ENCODE measurements at regions not wholly inside any gene's neighbourhood (a gene's known extent, or its start where the extent isn't known, plus 50 kb on each side); places are given as distances from the start of the nearest gene placed in this dataset.

DNA sequence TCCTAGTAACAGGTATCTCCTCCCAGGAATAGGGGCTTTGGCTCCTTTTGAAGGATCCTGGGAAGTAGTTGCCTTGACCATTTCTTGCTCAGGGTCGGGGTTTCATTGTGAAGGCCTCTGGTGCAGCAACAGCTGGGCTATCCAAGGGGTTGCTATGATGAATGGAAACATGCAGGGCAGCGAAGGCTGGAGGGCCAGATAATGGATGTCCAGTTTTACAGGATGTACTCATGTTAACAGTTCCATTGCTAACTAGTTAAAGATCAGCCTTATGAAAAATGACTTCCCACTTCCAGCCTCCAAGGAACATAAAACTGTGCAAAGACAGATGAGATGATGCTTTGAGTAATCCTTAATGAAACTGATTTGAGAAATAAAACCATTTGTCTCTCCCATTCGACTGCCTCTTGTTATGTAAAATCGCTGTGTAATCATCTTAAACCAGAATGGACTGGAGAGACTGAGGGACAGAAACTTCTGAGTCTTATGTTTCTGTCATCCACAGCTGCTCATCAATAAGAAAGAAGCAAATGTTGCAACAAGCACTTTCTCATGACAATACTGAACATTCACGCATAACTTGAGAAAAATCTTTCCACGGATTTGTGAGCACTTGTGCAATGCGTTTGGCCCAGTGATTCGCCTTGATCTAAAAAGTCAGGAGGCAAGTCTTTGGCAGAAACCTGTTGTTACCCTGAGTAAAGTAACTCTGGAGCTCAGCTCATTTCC is 473.5 kb upstream of the RGMA start:
- DNase-seq (ENCODE audit: low read depth), result no peak

GRCh38 chr15:93557696-93558095 is 468.7 kb upstream of the RGMA start:
- DNase-seq (ENCODE audit: low read depth), result no peak

- DNase-seq (ENCODE audit: low read depth), result no peak
Observed at GRCh38 chr15:93553167-93553935, 464.3 kb upstream of the RGMA start.

DNA sequence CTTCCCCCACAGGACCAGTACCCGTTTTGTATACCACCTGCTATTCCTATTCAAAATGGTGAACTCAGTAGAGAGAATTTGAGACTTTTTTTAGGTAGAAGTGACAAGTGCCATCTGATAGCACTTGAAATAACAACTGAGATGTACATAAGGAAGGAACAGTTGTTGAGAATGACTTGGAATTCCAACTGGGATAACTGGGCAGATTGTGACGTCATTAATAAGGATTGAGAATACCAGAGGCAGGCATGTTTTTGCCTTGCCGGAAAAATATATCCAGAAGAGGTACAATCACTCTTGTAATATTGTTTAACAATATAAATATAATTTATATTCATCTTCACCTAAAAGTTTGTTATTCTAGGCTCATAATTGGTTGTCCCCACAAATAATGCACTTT is 454.1 kb upstream of the RGMA start:
- no peak for DNase-seq (ENCODE audit: low read depth)

DNA sequence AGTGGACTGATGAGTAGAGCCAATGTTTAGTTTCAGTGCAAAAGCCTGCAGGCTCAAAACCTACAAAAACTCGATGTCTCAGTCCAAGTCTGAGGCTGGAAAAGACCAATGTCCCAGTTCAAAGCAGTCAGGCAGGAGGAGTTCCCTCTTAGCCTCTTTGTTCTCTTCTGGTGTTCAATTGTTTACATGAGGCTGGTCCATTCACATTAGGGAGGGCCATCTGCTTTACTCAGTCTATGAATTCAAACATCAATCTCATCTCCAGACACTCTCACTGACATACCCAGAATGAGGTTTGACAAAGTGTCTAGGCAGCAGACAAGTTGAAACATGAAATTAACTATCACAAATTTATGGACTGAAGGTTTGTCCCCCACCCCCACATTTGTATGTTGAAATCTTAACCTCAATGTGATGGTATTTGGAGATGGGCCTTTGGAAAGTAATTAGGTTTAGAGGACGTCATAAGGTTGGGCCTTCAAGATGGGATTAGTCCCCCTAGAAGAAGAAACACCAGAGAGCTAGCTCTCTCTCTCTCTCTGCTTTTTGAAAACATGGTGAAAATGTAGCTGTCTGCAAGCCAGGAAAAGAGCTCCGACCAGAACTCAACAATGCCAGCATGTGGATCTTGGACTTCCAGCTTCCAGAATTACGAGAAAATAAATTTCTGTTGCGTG is 438.5 kb upstream of the RGMA start:
- no peak for DNase-seq (ENCODE audit: low read depth)

GRCh38 chr15:93524432-93524831 is 435.4 kb upstream of the RGMA start:
- no peak for DNase-seq (ENCODE audit: low read depth)

- DNase-seq (ENCODE audit: low read depth), result no peak
Observed at GRCh38 chr15:93523481-93523880, 434.5 kb upstream of the RGMA start.

DNA sequence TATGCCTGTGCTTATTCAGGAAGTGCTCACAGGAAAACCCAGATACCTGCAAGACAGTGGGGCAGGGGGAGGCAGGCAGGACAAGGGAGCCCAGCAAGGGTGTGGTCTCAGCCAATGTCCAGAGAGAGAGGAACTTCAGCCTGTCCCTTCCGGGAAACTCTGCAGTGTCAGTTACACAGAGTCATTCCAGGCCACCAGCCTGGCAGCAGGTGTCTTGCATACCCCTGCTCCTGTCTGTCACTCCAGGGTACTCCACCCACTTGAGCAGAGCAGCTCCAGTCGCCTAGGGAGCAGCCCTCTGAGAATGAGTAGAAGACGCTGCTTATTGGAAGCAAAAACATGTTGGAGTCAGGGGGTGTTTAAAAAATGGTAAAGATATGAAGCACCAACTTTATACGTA is 431.2 kb upstream of the RGMA start:
- DNase-seq (ENCODE audit: low read depth), result no peak

GRCh38 chr15:93519599-93519998 is 430.6 kb upstream of the RGMA start:
- DNase-seq (ENCODE audit: low read depth), result no peak

- DNase-seq (ENCODE audit: low read depth), result no peak
Observed at GRCh38 chr15:93517176-93517575, 428.2 kb upstream of the RGMA start.

DNA sequence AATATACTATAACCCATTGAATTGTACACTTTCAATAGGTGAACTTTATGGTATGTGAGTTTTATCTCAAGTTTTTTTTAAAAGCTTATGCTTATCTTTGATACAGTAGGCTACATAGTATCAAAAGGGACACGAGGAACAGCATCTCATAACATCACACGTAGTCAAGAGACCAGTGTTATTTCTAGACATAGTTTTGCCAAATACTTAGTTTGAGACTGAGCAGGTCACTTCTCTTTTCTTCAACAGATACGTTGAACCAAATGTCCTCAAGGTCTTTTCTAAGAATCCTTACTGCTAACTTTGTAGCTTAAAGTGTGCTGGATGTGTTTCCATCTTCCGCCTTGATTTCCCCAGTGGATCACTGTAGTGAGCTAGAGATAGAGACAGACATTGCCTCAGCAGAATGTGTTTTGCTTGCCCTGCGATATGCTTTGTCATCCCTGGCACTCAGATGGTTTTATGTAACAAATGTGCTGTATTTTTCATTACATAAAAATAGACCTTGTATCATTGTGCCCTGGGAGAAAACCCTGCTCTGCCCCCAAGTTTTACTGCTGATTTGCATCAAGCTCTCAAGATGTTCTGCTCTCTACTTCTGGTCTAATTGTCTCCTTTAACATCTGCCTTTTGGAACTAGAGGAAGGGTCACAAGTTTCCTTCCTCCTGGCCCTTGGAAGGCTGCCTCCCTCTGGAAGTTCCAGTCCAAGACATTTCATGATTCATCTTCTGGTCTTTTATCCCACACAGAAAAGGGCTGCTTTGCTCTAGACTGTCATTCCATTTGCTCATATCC is 426.4 kb upstream of the RGMA start:
- no peak for DNase-seq (ENCODE audit: low read depth)

DNA sequence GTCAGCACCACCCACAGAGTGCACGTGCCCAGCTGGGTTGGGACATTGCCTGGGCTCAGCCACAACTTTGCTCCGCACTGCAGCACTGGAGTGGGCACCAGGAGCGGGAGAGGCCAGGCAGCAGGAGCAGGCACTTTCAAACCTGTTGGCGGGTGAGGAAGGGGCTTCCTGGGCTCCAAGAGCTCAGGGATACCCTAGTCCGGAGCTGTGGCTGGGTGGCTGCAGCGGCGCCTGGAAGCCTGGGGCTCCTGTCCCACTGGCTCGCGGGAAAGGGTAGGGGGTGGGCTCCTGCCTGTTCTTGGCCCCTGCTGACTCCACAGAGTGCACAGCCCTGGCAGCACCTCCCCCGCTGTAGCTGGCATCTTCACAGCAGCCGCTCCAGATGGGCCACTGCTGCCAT is 417.6 kb upstream of the RGMA start:
- no peak for DNase-seq (ENCODE audit: low read depth)

- no peak for DNase-seq (ENCODE audit: low read depth)
Observed at GRCh38 chr15:93505506-93505905, 416.5 kb upstream of the RGMA start.

DNA sequence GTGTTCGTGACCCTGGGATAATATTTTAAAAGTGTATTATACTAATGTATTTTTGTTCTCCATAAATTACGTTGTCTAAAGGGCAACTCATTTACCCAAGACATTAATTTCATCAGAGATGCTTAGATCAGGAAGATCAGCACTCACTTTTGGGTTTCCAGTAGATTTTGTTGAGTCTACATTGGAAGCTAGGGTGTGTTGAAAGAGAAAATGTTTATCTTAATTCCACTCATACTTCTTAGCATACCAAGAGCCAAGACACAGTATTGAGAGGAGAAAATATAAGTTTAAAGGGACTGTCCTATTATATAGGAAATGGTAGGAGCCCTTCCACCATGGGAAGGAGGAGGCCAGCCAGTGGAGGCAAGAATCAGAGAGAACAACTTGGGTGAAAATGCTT is 412.9 kb upstream of the RGMA start:
- no peak for DNase-seq (ENCODE audit: low read depth)

GRCh38 chr15:93500155-93500554 is 411.1 kb upstream of the RGMA start:
- no peak for DNase-seq (ENCODE audit: low read depth)

GRCh38 chr15:93497291-93497690 is 408.3 kb upstream of the RGMA start:
- no peak for DNase-seq (ENCODE audit: low read depth)

- DNase-seq (ENCODE audit: low read depth), result no peak
Observed at GRCh38 chr15:93496888-93497287, 407.9 kb upstream of the RGMA start.

DNA sequence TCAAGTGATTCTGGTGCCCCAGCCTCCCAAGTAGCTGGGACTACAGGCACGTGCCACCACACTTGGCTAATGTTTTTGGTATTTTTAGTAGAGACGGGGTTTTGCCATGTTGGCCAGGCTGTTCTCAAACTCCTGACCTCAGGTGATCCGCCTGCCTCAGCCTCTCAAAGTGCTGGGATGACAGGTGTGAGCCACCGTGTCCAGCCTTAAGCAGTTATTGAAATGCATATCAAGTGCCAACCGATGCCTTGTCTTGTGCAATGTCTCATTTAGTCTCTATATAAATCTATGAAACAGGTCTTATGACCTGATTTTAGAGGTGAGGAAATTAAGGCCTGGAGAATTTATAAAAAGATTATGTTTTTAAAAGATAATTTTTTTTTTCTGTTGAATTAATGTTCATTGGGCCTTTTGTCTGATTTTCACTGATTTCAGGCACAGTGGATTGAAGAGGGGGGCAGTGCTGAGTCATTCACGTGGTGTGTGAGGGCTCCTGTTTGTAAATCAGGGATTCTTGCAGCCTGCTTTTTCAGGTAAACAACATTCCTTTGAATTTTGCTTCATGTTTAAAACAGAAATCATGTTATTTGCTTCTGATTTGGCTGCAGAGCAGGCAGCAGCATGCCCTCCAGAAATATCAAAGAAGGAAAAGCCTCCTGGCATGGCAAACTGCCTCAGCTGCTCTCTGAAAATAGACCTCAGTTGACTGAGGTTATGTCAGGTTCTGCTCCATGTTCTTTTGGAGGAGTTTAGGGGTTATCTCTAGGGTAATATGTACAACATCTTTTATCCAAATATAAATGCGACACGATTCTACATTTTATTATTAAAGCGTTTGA is 407.0 kb upstream of the RGMA start:
- no peak for DNase-seq (ENCODE audit: low read depth)

- no peak for DNase-seq (ENCODE audit: low read depth)
Observed at GRCh38 chr15:93493172-93493571, 404.2 kb upstream of the RGMA start.

- DNase-seq (ENCODE audit: low read depth), result no peak
Observed at GRCh38 chr15:93491291-93491690, 402.3 kb upstream of the RGMA start.

GRCh38 chr15:93488296-93488713 is 399.3 kb upstream of the RGMA start:
- DNase-seq (ENCODE audit: low read depth), result no peak

Measured in LHCN-M2 (cell line).